Endothelial cell of umbilical vein (primary cell): ENCODE measurements at regions not wholly inside any gene's neighbourhood (a gene's known extent, or its start where the extent isn't known, plus 50 kb on each side); places are given as distances from the start of the nearest gene placed in this dataset.

Experiments
- BruUV-seq: library from RNA; stranded (reverse); fragments of 400-500 nt; replicated peaks from 2 replicates; lab custom pipeline; 2021; lab: Mats Ljungman, UMichigan
- CTCF ChIA-PET: fragments of 300-600, 350-600 bp; sonication (Branson Sonifier 250); formaldehyde crosslinking; loops from one replicate; lab custom pipeline; 2021; ENCODE audit warnings: antibody characterized with exemption, inconsistent platforms; lab: Charles Lee
- POLR2A ChIA-PET: fragments of 300-600, 350-600 bp; sonication (Branson Sonifier 250); formaldehyde crosslinking; loops from one replicate; lab custom pipeline; 2021; ENCODE audit warnings: antibody characterized with exemption, inconsistent platforms; lab: Charles Lee
- DNase-seq: peaks from one replicate; pipeline ENCODE4 v3.0.0-alpha.2; 2011; ENCODE audit warnings: low read depth, low spot score
- FAIRE-seq: peaks from 2 replicates; lab custom pipeline; 2011; peaks lifted over from hg19 to GRCh38; lab: Jason Lieb, UNC
- H2AFZ ChIP-seq: 2 replicates; pipeline ENCODE4 v1.6.0; 2012; ENCODE audit warnings: low read depth, low read length, control low read depth, inconsistent platforms
- H3K27ac ChIP-seq: 2 replicates; pipeline ENCODE4 v1.5.1; 2011; ENCODE audit warnings: low read depth, mild to moderate bottlenecking, control low read depth, low read length, moderate library complexity; ENCODE audit not compliant: insufficient read depth
- H3K27me3 ChIP-seq, 2 experiments: 2 replicates each; pipeline versions ENCODE4 v1.6.0 to v1.6.1; 2011; ENCODE audit warnings: low read length in 2 of 2, mixed read lengths in 1 of 2; ENCODE audit not compliant: control insufficient read depth in 2 of 2, insufficient read depth in 2 of 2
- H3K36me3 ChIP-seq, 2 experiments: 2 replicates in 1 of 2; 3 replicates in 1 of 2; pipeline ENCODE4 v1.5.1; 2011; ENCODE audit warnings: low read length in 2 of 2, mild to moderate bottlenecking in 1 of 2, moderate library complexity in 1 of 2; ENCODE audit not compliant: control insufficient read depth in 2 of 2, insufficient read depth in 2 of 2; ENCODE audit errors: extremely low read depth in 1 of 2
- H3K4me1 ChIP-seq: 3 replicates; pipeline ENCODE4 v1.5.1; 2011; ENCODE audit warnings: mild to moderate bottlenecking, low read length; ENCODE audit not compliant: control insufficient read depth, insufficient read depth; ENCODE audit errors: extremely low read depth
- H3K4me2 ChIP-seq: 2 replicates; pipeline ENCODE4 v1.6.1; 2011; ENCODE audit warnings: low read length, control low read depth, mixed read lengths; ENCODE audit not compliant: insufficient read depth
- H3K4me3 ChIP-seq, 3 experiments: fragments of 200-600 bp in 1 of 3; sonication (generic), shearing (Covaris generic) in 1 of 3; replicated peaks in 1 of 3; 2 replicates each; pipeline ENCODE4 v1.5.1; 2011 to 2016; ENCODE audit warnings: control low read depth in 3 of 3, low read length in 3 of 3, mild to moderate bottlenecking in 2 of 3, inconsistent platforms in 1 of 3, low read depth in 1 of 3, moderate library complexity in 1 of 3; ENCODE audit not compliant: insufficient read depth in 1 of 3
- H3K79me2 ChIP-seq: 2 replicates; pipeline ENCODE4 v1.6.0; 2012; ENCODE audit warnings: low read length, inconsistent platforms; ENCODE audit not compliant: control insufficient read depth, insufficient read depth
- H3K9ac ChIP-seq: replicated peaks from 2 replicates; pipeline ENCODE3; 2011; ENCODE audit warnings: low read length, control low read depth; ENCODE audit not compliant: insufficient read depth; ENCODE audit errors: extremely low read depth
- H3K9me1 ChIP-seq: replicated peaks from 3 replicates; pipeline ENCODE4 v1.6.0; 2011; ENCODE audit warnings: mild to moderate bottlenecking, low read length; ENCODE audit not compliant: control insufficient read depth, insufficient read depth; ENCODE audit errors: extremely low read depth
- H3K9me3 ChIP-seq: replicated peaks from 2 replicates; pipeline ENCODE4 v1.5.1; 2012; ENCODE audit warnings: low read length, inconsistent platforms; ENCODE audit not compliant: control insufficient read depth, insufficient read depth
- H4K20me1 ChIP-seq: replicated peaks from 2 replicates; pipeline ENCODE3; 2011; ENCODE audit warnings: mild to moderate bottlenecking, low read length; ENCODE audit not compliant: control insufficient read depth, insufficient read depth; ENCODE audit errors: extremely low read depth
- CTCF ChIP-seq, 2 donors: IDR thresholded peaks; 1 replicate in 1 of 2; 2 replicates in 1 of 2; pipeline ENCODE4 v1.5.1; 2011; ENCODE audit warnings: low read length in 2 of 2, mild to moderate bottlenecking in 2 of 2, moderate library complexity in 2 of 2, control low read depth in 1 of 2, inconsistent platforms in 1 of 2, low read depth in 1 of 2; ENCODE audit not compliant: insufficient read depth in 1 of 2; ENCODE audit errors: extremely low read depth in 1 of 2
- EZH2 ChIP-seq: IDR thresholded peaks from 2 replicates; pipeline ENCODE4 v1.6.1; 2012; ENCODE audit warnings: borderline replicate concordance, low read depth, mild to moderate bottlenecking, moderate library complexity, low read length, inconsistent platforms; ENCODE audit not compliant: severe bottlenecking
- FOS ChIP-seq: IDR thresholded peaks from 2 replicates; pipeline ENCODE4 v1.6.1; 2011; ENCODE audit warnings: mild to moderate bottlenecking, low read length, moderate library complexity, borderline replicate concordance; ENCODE audit not compliant: insufficient read depth
- GATA2 ChIP-seq: IDR thresholded peaks from 2 replicates; pipeline ENCODE4 v1.7.0; 2011; ENCODE audit warnings: low read depth, mild to moderate bottlenecking, moderate library complexity, mixed read lengths, low read length; ENCODE audit not compliant: insufficient read length, insufficient read depth
- JUN ChIP-seq: IDR thresholded peaks from 2 replicates; pipeline ENCODE4 v1.6.1; 2011; ENCODE audit warnings: borderline replicate concordance, low read depth; ENCODE audit not compliant: insufficient read length, insufficient read depth
- MAX ChIP-seq: IDR thresholded peaks from 2 replicates; pipeline ENCODE4 v1.6.1; 2011; ENCODE audit not compliant: insufficient read depth, insufficient read length
- MYC ChIP-seq: IDR thresholded peaks from one replicate; pipeline ENCODE4 v1.6.1; 2011; ENCODE audit warnings: mild to moderate bottlenecking, low read depth, low read length
- POLR2A ChIP-seq: IDR thresholded peaks from 2 replicates; pipeline ENCODE4 v1.6.1; 2012; ENCODE audit warnings: low read depth, mild to moderate bottlenecking, control low read depth, low read length
- POLR2AphosphoS5 ChIP-seq: IDR thresholded peaks from 2 replicates; pipeline ENCODE4 v1.6.1; 2012; ENCODE audit warnings: low read depth, mild to moderate bottlenecking, control low read depth, low read length, moderate library complexity; ENCODE audit not compliant: insufficient read depth
- dilution Hi-C: fragments of 300-500 bp; cut with MboI; formaldehyde crosslinking; loops from one replicate; pipeline ENCODE4 v1.15.0; 2019; ENCODE audit warnings: low sequenced_read_pairs; ENCODE audit not compliant: extremely low pct_ligation_motif_present
- intact Hi-C: fragments of 100-400 bp; cut with micrococcal nuclease; formaldehyde crosslinking; loops from one replicate; pipeline ENCODE4 v1.10.0; 2022

- no peaks in the 10 kb centered on the region for H3K36me3 ChIP-seq
- DNase-seq = peak; percentile 64
- TF ChIP-seq CTCF (IDR thresholded peaks at IDR 0.05; ENCODE audit: extremely low read depth in 1 of 2, insufficient read depth in 1 of 2, low read depth in 1 of 2, low read length in 2 of 2) = no peak
- no peak for TF ChIP-seq GATA2
- TF ChIP-seq EZH2 = no peak
- TF ChIP-seq POLR2AphosphoS5 = no peak
- TF ChIP-seq MYC = no peak
- no peak for TF ChIP-seq POLR2A
- TF ChIP-seq MAX = no peak
- TF ChIP-seq FOS = no peak
- no peak for TF ChIP-seq JUN
- H3K4me2 ChIP-seq = no peak overlapping the region
- dilution Hi-C loops (no loop called here), intact Hi-C loops (no loop called here)
- BruUV-seq = no TSS peak
- peaks cover 8% of the 10 kb centered on the region for H3K4me1 ChIP-seq
- H3K27ac ChIP-seq = no peak overlapping the region
- H2AFZ ChIP-seq = no peak overlapping the region
- no peaks in the 10 kb centered on the region for H3K27me3 ChIP-seq
- no peaks in the 10 kb centered on the region for H4K20me1 ChIP-seq
- H3K79me2 ChIP-seq = no peaks in the 10 kb centered on the region
- FAIRE-seq = no peak
- H3K9ac ChIP-seq = no peak overlapping the region
- H3K9me3 ChIP-seq = no peaks in the 10 kb centered on the region
- ChIA-PET CTCF (no interaction called here), POLR2A (no interaction called here)
- no peaks in the 10 kb centered on the region for H3K9me1 ChIP-seq
- no peak overlapping the region for H3K4me3 ChIP-seq
These were observed 136.5 kb upstream of the FNDC3A start for GRCh38 chr13:48839171-48839570.
